Endothelial cell of umbilical vein (primary cell): ENCODE measurements at regions not wholly inside any gene's neighbourhood (a gene's known extent, or its start where the extent isn't known, plus 50 kb on each side); places are given as distances from the start of the nearest gene placed in this dataset.

ENCODE experiments used
- BruUV-seq: library from RNA; stranded (reverse); fragments of 400-500 nt; replicated peaks from 2 replicates; lab custom pipeline; 2021; lab: Mats Ljungman, UMichigan
- CTCF ChIA-PET: fragments of 300-600, 350-600 bp; sonication (Branson Sonifier 250); formaldehyde crosslinking; loops from one replicate; lab custom pipeline; 2021; ENCODE audit warnings: antibody characterized with exemption, inconsistent platforms; lab: Charles Lee
- POLR2A ChIA-PET: fragments of 300-600, 350-600 bp; sonication (Branson Sonifier 250); formaldehyde crosslinking; loops from one replicate; lab custom pipeline; 2021; ENCODE audit warnings: antibody characterized with exemption, inconsistent platforms; lab: Charles Lee
- DNase-seq: peaks from one replicate; pipeline ENCODE4 v3.0.0-alpha.2; 2011; ENCODE audit warnings: low read depth, low spot score
- FAIRE-seq: peaks from 2 replicates; lab custom pipeline; 2011; peaks lifted over from hg19 to GRCh38; lab: Jason Lieb, UNC
- H2AFZ ChIP-seq: 2 replicates; pipeline ENCODE4 v1.6.0; 2012; ENCODE audit warnings: low read depth, low read length, control low read depth, inconsistent platforms
- H3K27ac ChIP-seq: 2 replicates; pipeline ENCODE4 v1.5.1; 2011; ENCODE audit warnings: low read depth, mild to moderate bottlenecking, control low read depth, low read length, moderate library complexity; ENCODE audit not compliant: insufficient read depth
- H3K27me3 ChIP-seq, 2 experiments: 2 replicates each; pipeline versions ENCODE4 v1.6.0 to v1.6.1; 2011; ENCODE audit warnings: low read length in 2 of 2, mixed read lengths in 1 of 2; ENCODE audit not compliant: control insufficient read depth in 2 of 2, insufficient read depth in 2 of 2
- H3K36me3 ChIP-seq, 2 experiments: 2 replicates in 1 of 2; 3 replicates in 1 of 2; pipeline ENCODE4 v1.5.1; 2011; ENCODE audit warnings: low read length in 2 of 2, mild to moderate bottlenecking in 1 of 2, moderate library complexity in 1 of 2; ENCODE audit not compliant: control insufficient read depth in 2 of 2, insufficient read depth in 2 of 2; ENCODE audit errors: extremely low read depth in 1 of 2
- H3K4me1 ChIP-seq: 3 replicates; pipeline ENCODE4 v1.5.1; 2011; ENCODE audit warnings: mild to moderate bottlenecking, low read length; ENCODE audit not compliant: control insufficient read depth, insufficient read depth; ENCODE audit errors: extremely low read depth
- H3K4me2 ChIP-seq: 2 replicates; pipeline ENCODE4 v1.6.1; 2011; ENCODE audit warnings: low read length, control low read depth, mixed read lengths; ENCODE audit not compliant: insufficient read depth
- H3K4me3 ChIP-seq, 3 experiments: fragments of 200-600 bp in 1 of 3; sonication (generic), shearing (Covaris generic) in 1 of 3; replicated peaks in 1 of 3; 2 replicates each; pipeline ENCODE4 v1.5.1; 2011 to 2016; ENCODE audit warnings: control low read depth in 3 of 3, low read length in 3 of 3, mild to moderate bottlenecking in 2 of 3, inconsistent platforms in 1 of 3, low read depth in 1 of 3, moderate library complexity in 1 of 3; ENCODE audit not compliant: insufficient read depth in 1 of 3
- H3K79me2 ChIP-seq: 2 replicates; pipeline ENCODE4 v1.6.0; 2012; ENCODE audit warnings: low read length, inconsistent platforms; ENCODE audit not compliant: control insufficient read depth, insufficient read depth
- H3K9ac ChIP-seq: replicated peaks from 2 replicates; pipeline ENCODE3; 2011; ENCODE audit warnings: low read length, control low read depth; ENCODE audit not compliant: insufficient read depth; ENCODE audit errors: extremely low read depth
- H3K9me1 ChIP-seq: replicated peaks from 3 replicates; pipeline ENCODE4 v1.6.0; 2011; ENCODE audit warnings: mild to moderate bottlenecking, low read length; ENCODE audit not compliant: control insufficient read depth, insufficient read depth; ENCODE audit errors: extremely low read depth
- H3K9me3 ChIP-seq: replicated peaks from 2 replicates; pipeline ENCODE4 v1.5.1; 2012; ENCODE audit warnings: low read length, inconsistent platforms; ENCODE audit not compliant: control insufficient read depth, insufficient read depth
- H4K20me1 ChIP-seq: replicated peaks from 2 replicates; pipeline ENCODE3; 2011; ENCODE audit warnings: mild to moderate bottlenecking, low read length; ENCODE audit not compliant: control insufficient read depth, insufficient read depth; ENCODE audit errors: extremely low read depth
- EZH2 ChIP-seq: IDR thresholded peaks from 2 replicates; pipeline ENCODE4 v1.6.1; 2012; ENCODE audit warnings: borderline replicate concordance, low read depth, mild to moderate bottlenecking, moderate library complexity, low read length, inconsistent platforms; ENCODE audit not compliant: severe bottlenecking
- FOS ChIP-seq: IDR thresholded peaks from 2 replicates; pipeline ENCODE4 v1.6.1; 2011; ENCODE audit warnings: mild to moderate bottlenecking, low read length, moderate library complexity, borderline replicate concordance; ENCODE audit not compliant: insufficient read depth
- GATA2 ChIP-seq: IDR thresholded peaks from 2 replicates; pipeline ENCODE4 v1.7.0; 2011; ENCODE audit warnings: low read depth, mild to moderate bottlenecking, moderate library complexity, mixed read lengths, low read length; ENCODE audit not compliant: insufficient read length, insufficient read depth
- JUN ChIP-seq: IDR thresholded peaks from 2 replicates; pipeline ENCODE4 v1.6.1; 2011; ENCODE audit warnings: borderline replicate concordance, low read depth; ENCODE audit not compliant: insufficient read length, insufficient read depth
- MYC ChIP-seq: IDR thresholded peaks from one replicate; pipeline ENCODE4 v1.6.1; 2011; ENCODE audit warnings: mild to moderate bottlenecking, low read depth, low read length
- POLR2A ChIP-seq: IDR thresholded peaks from 2 replicates; pipeline ENCODE4 v1.6.1; 2012; ENCODE audit warnings: low read depth, mild to moderate bottlenecking, control low read depth, low read length
- POLR2AphosphoS5 ChIP-seq: IDR thresholded peaks from 2 replicates; pipeline ENCODE4 v1.6.1; 2012; ENCODE audit warnings: low read depth, mild to moderate bottlenecking, control low read depth, low read length, moderate library complexity; ENCODE audit not compliant: insufficient read depth
- dilution Hi-C: fragments of 300-500 bp; cut with MboI; formaldehyde crosslinking; loops from one replicate; pipeline ENCODE4 v1.15.0; 2019; ENCODE audit warnings: low sequenced_read_pairs; ENCODE audit not compliant: extremely low pct_ligation_motif_present
- intact Hi-C: fragments of 100-400 bp; cut with micrococcal nuclease; formaldehyde crosslinking; loops from one replicate; pipeline ENCODE4 v1.10.0; 2022
- TF ChIP-seq, protein P1 (sequence below), 2 donors: IDR thresholded peaks; 1 replicate in 1 of 2; 2 replicates in 1 of 2; pipeline ENCODE4 v1.5.1; 2011; ENCODE audit warnings: low read length in 2 of 2, mild to moderate bottlenecking in 2 of 2, moderate library complexity in 2 of 2, control low read depth in 1 of 2, inconsistent platforms in 1 of 2, low read depth in 1 of 2; ENCODE audit not compliant: insufficient read depth in 1 of 2; ENCODE audit errors: extremely low read depth in 1 of 2
- TF ChIP-seq, protein P2 (sequence below): IDR thresholded peaks from 2 replicates; pipeline ENCODE4 v1.6.1; 2011; ENCODE audit not compliant: insufficient read depth, insufficient read length

DNA sequence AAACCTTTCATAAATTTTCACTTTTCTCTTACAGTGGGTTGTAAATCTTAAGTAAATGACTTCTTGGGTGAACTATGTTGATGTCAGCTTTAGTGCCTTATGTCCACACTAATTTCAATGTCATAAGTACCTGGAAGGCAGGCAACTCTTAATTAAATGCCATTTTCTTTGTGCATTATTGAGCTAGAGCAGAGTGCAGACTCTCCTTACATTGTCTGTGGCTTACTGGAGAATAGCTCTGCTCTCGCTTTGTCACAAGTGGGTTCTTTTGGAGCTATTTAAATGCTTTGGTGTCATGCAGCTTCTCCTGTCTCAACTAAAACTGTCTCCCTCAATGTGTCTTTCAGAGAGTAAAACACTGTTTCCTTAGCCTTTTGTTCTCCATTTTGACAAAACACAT is 411.6 kb downstream of the STIM2 start:
- DNase-seq = no peak
- POLR2A ChIA-PET = no interaction called here
- Histone ChIP-seq H3K4me3 (no peak overlapping the region), H3K4me1 (no peaks in the 10 kb centered on the region), H3K27me3 (no peaks in the 10 kb centered on the region), H3K4me2 (no peak overlapping the region), H4K20me1 (no peaks in the 10 kb centered on the region), H3K79me2 (no peaks in the 10 kb centered on the region), H3K9me3 (no peaks in the 10 kb centered on the region), H3K27ac (no peak overlapping the region), H3K9me1 (no peaks in the 10 kb centered on the region), H3K36me3 (no peaks in the 10 kb centered on the region), H3K9ac (no peak overlapping the region), H2AFZ (no peak overlapping the region)
- TF ChIP-seq POLR2AphosphoS5 (no peak), EZH2 (no peak), FOS (no peak), GATA2 (no peak), JUN (no peak), POLR2A (no peak), MYC (no peak)
- TF ChIP-seq, protein P1, sequence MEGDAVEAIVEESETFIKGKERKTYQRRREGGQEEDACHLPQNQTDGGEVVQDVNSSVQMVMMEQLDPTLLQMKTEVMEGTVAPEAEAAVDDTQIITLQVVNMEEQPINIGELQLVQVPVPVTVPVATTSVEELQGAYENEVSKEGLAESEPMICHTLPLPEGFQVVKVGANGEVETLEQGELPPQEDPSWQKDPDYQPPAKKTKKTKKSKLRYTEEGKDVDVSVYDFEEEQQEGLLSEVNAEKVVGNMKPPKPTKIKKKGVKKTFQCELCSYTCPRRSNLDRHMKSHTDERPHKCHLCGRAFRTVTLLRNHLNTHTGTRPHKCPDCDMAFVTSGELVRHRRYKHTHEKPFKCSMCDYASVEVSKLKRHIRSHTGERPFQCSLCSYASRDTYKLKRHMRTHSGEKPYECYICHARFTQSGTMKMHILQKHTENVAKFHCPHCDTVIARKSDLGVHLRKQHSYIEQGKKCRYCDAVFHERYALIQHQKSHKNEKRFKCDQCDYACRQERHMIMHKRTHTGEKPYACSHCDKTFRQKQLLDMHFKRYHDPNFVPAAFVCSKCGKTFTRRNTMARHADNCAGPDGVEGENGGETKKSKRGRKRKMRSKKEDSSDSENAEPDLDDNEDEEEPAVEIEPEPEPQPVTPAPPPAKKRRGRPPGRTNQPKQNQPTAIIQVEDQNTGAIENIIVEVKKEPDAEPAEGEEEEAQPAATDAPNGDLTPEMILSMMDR (IDR thresholded peaks at IDR 0.05; ENCODE audit: extremely low read depth in 1 of 2, insufficient read depth in 1 of 2, low read depth in 1 of 2, low read length in 2 of 2) = no peak
- TF ChIP-seq, protein P2, sequence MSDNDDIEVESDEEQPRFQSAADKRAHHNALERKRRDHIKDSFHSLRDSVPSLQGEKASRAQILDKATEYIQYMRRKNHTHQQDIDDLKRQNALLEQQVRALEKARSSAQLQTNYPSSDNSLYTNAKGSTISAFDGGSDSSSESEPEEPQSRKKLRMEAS = no peak
- BruUV-seq = no TSS peak
- dilution Hi-C loops = no loop called here
- CTCF ChIA-PET = interaction anchor here (0.5 kb wide), 1 partner anchor 1389 kb away, joined by 3 read pairs; no protein-coding TSS in a partner anchor
- no peak for FAIRE-seq
- intact Hi-C loops = no loop called here
